ENCODE measurements at regions not wholly inside any gene's neighbourhood (a gene's known extent, or its start where the extent isn't known, plus 50 kb on each side); places are given as distances from the start of the nearest gene placed in this dataset.

DNA sequence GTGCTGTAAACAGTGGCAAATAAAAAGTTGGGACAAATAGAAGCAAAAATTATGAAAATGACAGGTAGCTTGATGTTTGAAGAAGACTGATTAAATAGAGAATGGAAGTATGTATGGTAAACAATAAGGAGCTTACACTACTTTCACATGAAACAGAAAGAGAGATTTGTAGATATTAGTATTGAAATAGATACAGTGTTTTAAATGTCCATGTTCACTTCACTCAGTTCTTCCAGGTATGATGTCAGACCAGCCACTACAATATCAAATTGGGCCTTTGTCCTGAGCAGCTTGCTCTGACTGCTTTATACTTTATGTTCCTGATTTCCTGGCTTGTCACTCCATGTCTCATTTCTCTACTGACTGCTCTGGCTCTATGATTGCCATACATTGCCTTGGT is 107.5 kb downstream of the CENPW start:
- no peak overlapping the region for H3K27ac ChIP-seq (replicated peaks)
- no peaks in the 10 kb centered on the region for H3K9me3 ChIP-seq (replicated peaks)
- TF ChIP-seq, protein P1, sequence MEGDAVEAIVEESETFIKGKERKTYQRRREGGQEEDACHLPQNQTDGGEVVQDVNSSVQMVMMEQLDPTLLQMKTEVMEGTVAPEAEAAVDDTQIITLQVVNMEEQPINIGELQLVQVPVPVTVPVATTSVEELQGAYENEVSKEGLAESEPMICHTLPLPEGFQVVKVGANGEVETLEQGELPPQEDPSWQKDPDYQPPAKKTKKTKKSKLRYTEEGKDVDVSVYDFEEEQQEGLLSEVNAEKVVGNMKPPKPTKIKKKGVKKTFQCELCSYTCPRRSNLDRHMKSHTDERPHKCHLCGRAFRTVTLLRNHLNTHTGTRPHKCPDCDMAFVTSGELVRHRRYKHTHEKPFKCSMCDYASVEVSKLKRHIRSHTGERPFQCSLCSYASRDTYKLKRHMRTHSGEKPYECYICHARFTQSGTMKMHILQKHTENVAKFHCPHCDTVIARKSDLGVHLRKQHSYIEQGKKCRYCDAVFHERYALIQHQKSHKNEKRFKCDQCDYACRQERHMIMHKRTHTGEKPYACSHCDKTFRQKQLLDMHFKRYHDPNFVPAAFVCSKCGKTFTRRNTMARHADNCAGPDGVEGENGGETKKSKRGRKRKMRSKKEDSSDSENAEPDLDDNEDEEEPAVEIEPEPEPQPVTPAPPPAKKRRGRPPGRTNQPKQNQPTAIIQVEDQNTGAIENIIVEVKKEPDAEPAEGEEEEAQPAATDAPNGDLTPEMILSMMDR (IDR thresholded peaks at IDR 0.05; ENCODE audit: borderline replicate concordance) = no peak

DNA sequence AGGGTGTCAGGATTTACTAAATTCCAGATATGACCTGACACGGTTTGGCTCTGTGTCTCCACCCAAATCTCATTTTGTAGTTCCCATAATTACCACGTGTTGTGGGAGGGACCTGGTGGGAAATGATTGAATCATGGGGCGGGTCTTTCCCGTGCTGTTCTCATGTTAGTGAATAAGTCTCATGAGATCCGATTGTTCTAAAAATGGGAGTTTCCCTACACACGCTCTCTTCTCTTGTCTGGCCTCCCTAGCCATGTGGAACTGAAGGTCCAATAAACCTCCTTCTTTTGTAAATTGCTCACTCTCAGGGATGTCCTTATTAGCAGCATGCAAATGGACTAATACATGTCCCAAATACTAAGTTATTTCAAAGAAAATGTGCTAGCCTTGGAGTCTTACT is 121.1 kb downstream of the CENPW start:
- Histone ChIP-seq H3K4me3 (no peak overlapping the region), H3K27me3 (ENCODE audit: low read depth) (no peaks in the 10 kb centered on the region), H3K36me3 (no peaks in the 10 kb centered on the region), H3K9me3 (replicated peaks) (peaks cover 7% of the 10 kb centered on the region), H3K4me1 (no peaks in the 10 kb centered on the region), H3K27ac (replicated peaks) (no peak overlapping the region)
- no peak for DNase-seq
- TF ChIP-seq, protein P1 (IDR thresholded peaks at IDR 0.05; ENCODE audit: borderline replicate concordance) = no peak
- intact Hi-C loops (cut with micrococcal nuclease) = no loop called here

More for the DNA sequence above, 107.5 kb downstream of the CENPW start:
- Histone ChIP-seq H3K27me3 (ENCODE audit: low read depth) (no peaks in the 10 kb centered on the region), H3K36me3 (no peaks in the 10 kb centered on the region), H3K4me3 (no peak overlapping the region), H3K4me1 (no peaks in the 10 kb centered on the region)
- intact Hi-C loops (cut with micrococcal nuclease) = no loop called here
- no peak for DNase-seq

DNA sequence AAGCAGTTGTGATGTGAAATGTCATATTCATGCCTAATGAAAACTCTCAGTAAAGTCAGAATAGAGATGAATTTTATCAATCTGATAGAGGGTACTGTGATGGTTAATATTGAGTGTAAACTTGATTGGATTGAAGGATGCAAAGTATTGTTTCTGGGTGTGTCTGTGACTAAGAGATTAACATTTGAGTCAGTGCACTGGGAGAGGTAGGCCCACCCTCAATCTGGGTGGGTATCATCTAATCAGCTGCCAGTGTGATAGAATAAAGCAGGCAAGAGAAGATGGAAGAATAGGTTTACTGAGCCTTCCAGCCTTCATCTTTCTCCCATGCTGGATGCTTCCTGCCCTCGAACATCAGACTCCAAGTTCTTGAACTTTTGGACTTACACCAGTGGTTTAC is 124.3 kb downstream of the CENPW start:
- no peak for DNase-seq
- H3K4me3 ChIP-seq = no peak overlapping the region
- H3K9me3 ChIP-seq (replicated peaks) = no peaks in the 10 kb centered on the region
- no peaks in the 10 kb centered on the region for H3K27me3 ChIP-seq (ENCODE audit: low read depth)
- no peak overlapping the region for H3K27ac ChIP-seq (replicated peaks)
- TF ChIP-seq, protein P1 (IDR thresholded peaks at IDR 0.05; ENCODE audit: borderline replicate concordance) = no peak
- no peaks in the 10 kb centered on the region for H3K4me1 ChIP-seq
- intact Hi-C loops (cut with micrococcal nuclease) = no loop called here
- H3K36me3 ChIP-seq = no peaks in the 10 kb centered on the region

DNA sequence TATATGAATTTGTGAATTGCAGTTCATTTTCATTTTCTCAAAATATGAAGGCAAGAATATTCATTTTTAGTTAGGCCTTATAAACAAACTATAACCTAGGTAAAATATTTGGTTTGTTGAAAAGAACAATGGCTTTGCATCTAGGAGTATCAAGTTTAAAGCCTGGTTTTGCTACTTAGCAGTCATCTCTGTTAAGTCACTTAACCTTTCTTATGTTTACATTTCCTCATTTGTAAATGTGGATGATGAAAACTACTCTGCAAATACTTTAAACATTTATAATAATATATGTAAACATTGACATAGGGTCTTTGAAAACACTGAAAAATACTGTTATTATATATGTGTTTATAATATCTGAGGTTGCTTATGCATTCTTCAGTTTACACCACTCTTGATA is 135.5 kb downstream of the CENPW start:
- intact Hi-C loops (cut with micrococcal nuclease) = no loop called here
- DNase-seq = no peak
- no peaks in the 10 kb centered on the region for H3K4me1 ChIP-seq
- H3K27ac ChIP-seq (replicated peaks) = no peak overlapping the region
- H3K27me3 ChIP-seq (ENCODE audit: low read depth) = no peaks in the 10 kb centered on the region
- H3K4me3 ChIP-seq = no peak overlapping the region
- H3K36me3 ChIP-seq = no peaks in the 10 kb centered on the region
- TF ChIP-seq, protein P1 (IDR thresholded peaks at IDR 0.05; ENCODE audit: borderline replicate concordance) = no peak
- H3K9me3 ChIP-seq (replicated peaks) = peaks cover 8% of the 10 kb centered on the region

DNA sequence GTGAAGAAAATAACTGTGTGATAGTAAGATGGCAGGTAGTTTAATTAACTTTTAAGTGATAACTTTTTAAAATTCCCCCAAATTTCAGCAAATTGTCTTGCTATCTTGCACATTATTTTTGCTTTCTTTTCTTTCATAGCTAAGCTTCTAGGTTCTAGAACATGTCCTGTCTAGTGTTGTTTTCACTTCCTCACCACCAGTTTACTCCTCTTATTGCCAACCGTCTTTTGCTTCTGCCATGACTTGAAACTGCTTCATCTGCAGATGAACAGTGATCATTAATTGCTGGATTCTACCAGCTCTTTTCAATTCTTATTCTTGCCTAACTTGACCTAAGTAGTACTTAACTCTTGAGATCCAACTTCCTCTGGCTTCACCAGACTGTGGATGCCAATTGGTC is 137.8 kb downstream of the CENPW start:
- intact Hi-C loops (cut with micrococcal nuclease) = no loop called here
- H3K27ac ChIP-seq (replicated peaks) = no peak overlapping the region
- H3K36me3 ChIP-seq = no peaks in the 10 kb centered on the region
- no peaks in the 10 kb centered on the region for H3K4me1 ChIP-seq
- H3K4me3 ChIP-seq = no peak overlapping the region
- H3K9me3 ChIP-seq (replicated peaks) = no peaks in the 10 kb centered on the region
- TF ChIP-seq, protein P1 (IDR thresholded peaks at IDR 0.05; ENCODE audit: borderline replicate concordance) = no peak
- no peaks in the 10 kb centered on the region for H3K27me3 ChIP-seq (ENCODE audit: low read depth)
- no peak for DNase-seq

DNA sequence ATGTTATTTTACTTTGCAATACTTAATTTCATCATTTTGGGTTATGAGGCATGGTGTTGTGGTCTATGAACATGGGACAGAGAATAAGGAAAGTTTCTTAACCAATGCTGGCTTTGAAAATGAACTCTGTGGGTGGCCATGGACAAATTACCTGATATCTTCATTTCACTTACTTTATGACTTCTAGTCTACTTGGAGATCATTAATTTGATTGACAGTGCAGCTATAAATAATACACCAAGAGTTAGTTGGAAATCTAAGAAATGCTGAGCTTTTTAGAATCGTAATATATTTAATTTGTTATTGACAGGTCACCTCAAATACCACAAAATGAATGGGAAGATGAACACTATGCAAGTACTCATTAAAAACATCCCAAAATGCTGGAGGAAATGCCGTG is 140.4 kb downstream of the CENPW start:
- intact Hi-C loops (cut with micrococcal nuclease) = no loop called here
- Histone ChIP-seq H3K4me3 (no peak overlapping the region), H3K4me1 (no peaks in the 10 kb centered on the region), H3K27ac (replicated peaks) (no peak overlapping the region), H3K9me3 (replicated peaks) (no peaks in the 10 kb centered on the region), H3K36me3 (no peaks in the 10 kb centered on the region), H3K27me3 (ENCODE audit: low read depth) (no peaks in the 10 kb centered on the region)
- no peak for DNase-seq
- TF ChIP-seq, protein P1 (IDR thresholded peaks at IDR 0.05; ENCODE audit: borderline replicate concordance) = no peak

Measured in left ventricle myocardium inferior (tissue), 1 donor.